CD4-positive, alpha-beta T cell (primary cell): ENCODE measurements at regions not wholly inside any gene's neighbourhood (a gene's known extent, or its start where the extent isn't known, plus 50 kb on each side); places are given as distances from the start of the nearest gene placed in this dataset.

ENCODE experiments used
- ATAC-seq: fragments of 200-7000 bp; cut with Tn5 transposase; one replicate; pipeline ENCODE4 v1.10.0; 2022; ENCODE audit warnings: mild to moderate bottlenecking; ENCODE audit not compliant: poor library complexity
- CTCF ChIA-PET: fragments of 350-600 bp; sonication (Branson Sonifier 250); formaldehyde crosslinking; loops from one replicate; lab custom pipeline; 2021; ENCODE audit warnings: antibody characterized with exemption, inconsistent platforms; lab: Charles Lee
- POLR2A ChIA-PET: fragments of 350-600 bp; sonication (Branson Sonifier 250); formaldehyde crosslinking; loops from one replicate; lab custom pipeline; 2021; ENCODE audit warnings: antibody characterized with exemption, inconsistent platforms; lab: Charles Lee
- DNase-seq, 14 experiments: peaks; one replicate each; pipeline ENCODE4 v3.0.0-alpha.2; 2013 to 2020; ENCODE audit warnings: mixed read lengths in 2 of 14
- H3K27ac ChIP-seq, 2 donors: one replicate each; pipeline versions ENCODE4 v1.5.1 to v1.7.0; 2013; ENCODE audit warnings: low read length in 2 of 2, low read depth in 1 of 2, mild to moderate bottlenecking in 1 of 2
- H3K27me3 ChIP-seq, 2 experiments: 1 replicate in 1 of 2; 2 replicates in 1 of 2; pipeline versions ENCODE4 v1.6.1 to v1.7.0; 2013; ENCODE audit warnings: low read length in 2 of 2, control low read depth in 1 of 2, mild to moderate bottlenecking in 1 of 2, moderate library complexity in 1 of 2; ENCODE audit not compliant: insufficient read depth in 2 of 2, control insufficient read depth in 1 of 2
- H3K36me3 ChIP-seq: one replicate; pipeline ENCODE4 v1.6.1; 2013; ENCODE audit warnings: low read length, control low read depth; ENCODE audit not compliant: insufficient read depth
- H3K4me1 ChIP-seq: one replicate; pipeline ENCODE4 v1.6.1; 2013; ENCODE audit warnings: low read length, control low read depth; ENCODE audit not compliant: insufficient read depth
- H3K4me3 ChIP-seq: one replicate; pipeline ENCODE4 v1.5.1; 2013; ENCODE audit warnings: mild to moderate bottlenecking, low read length, moderate library complexity
- H3K9me3 ChIP-seq, 2 experiments: 1 replicate in 1 of 2; 2 replicates in 1 of 2; pipeline versions ENCODE4 v1.6.1 to v1.7.0; 2013; ENCODE audit warnings: low read length in 2 of 2, mild to moderate bottlenecking in 2 of 2, control low read depth in 1 of 2, moderate library complexity in 1 of 2; ENCODE audit not compliant: control insufficient read depth in 1 of 2, insufficient read depth in 1 of 2
- H3K27ac Mint-ChIP-seq: one replicate; pipeline ENCODE4 v1.8.0; 2020; ENCODE audit warnings: mixed read lengths
- H3K27me3 Mint-ChIP-seq: one replicate; pipeline ENCODE4 v1.8.0; 2021; ENCODE audit warnings: mixed read lengths
- H3K36me3 Mint-ChIP-seq: one replicate; pipeline ENCODE4 v1.8.0; 2021; ENCODE audit warnings: low read depth, mixed read lengths
- H3K4me1 Mint-ChIP-seq: one replicate; pipeline ENCODE4 v1.8.0; 2021; ENCODE audit warnings: low read depth, mixed read lengths
- H3K4me3 Mint-ChIP-seq: one replicate; pipeline ENCODE4 v1.8.0; 2020; ENCODE audit warnings: mild to moderate bottlenecking, mixed read lengths
- H3K9me3 Mint-ChIP-seq: one replicate; pipeline ENCODE4 v1.8.0; 2020; ENCODE audit warnings: mixed read lengths
- CTCF ChIP-seq: fragments of 200-600 bp; IDR thresholded peaks from one replicate; pipeline ENCODE4 v1.8.0; 2022; ENCODE audit warnings: antibody characterized with exemption, mild to moderate bottlenecking
- intact Hi-C, 2 experiments: fragments of 100-400 bp; cut with DNase I in 1 of 2; cut with micrococcal nuclease in 1 of 2; formaldehyde crosslinking; loops; one replicate each; pipeline versions ENCODE4 v1.15.1 to v1.9.0; 2023 to 2025; cut with DNase I, micrococcal nuclease

- Mint-ChIP-seq H3K9me3 (no peaks in the 10 kb centered on the region), H3K4me3 (no peak overlapping the region), H3K27me3 (peaks cover 37% of the 10 kb centered on the region), H3K4me1 (no peaks in the 10 kb centered on the region), H3K36me3 (no peaks in the 10 kb centered on the region), H3K27ac (no peak overlapping the region)
- ATAC-seq (no peak), DNase-seq (no peak)
- no peaks in the 10 kb centered on the region for H3K4me1 ChIP-seq
- H3K27me3 ChIP-seq: peaks cover 0 to 9% of the 10 kb centered on the region in 2 experiments
- H3K36me3 ChIP-seq: no peaks in the 10 kb centered on the region
- intact Hi-C loops: no loop called here
- ChIA-PET POLR2A (no interaction called here), CTCF (no interaction called here)
- H3K4me3 ChIP-seq: no peak overlapping the region
- TF ChIP-seq CTCF: no peak
- no peaks in the 10 kb centered on the region for H3K9me3 ChIP-seq
- no peak overlapping the region for H3K27ac ChIP-seq
Observed at GRCh38 chr5:175388531-175388930, 55.5 kb downstream of the DRD1 start.

- DNase-seq: no peak
- no peak for TF ChIP-seq CTCF
- H3K4me3 ChIP-seq: no peak overlapping the region
- H3K36me3 ChIP-seq: no peaks in the 10 kb centered on the region
- no peaks in the 10 kb centered on the region for H3K4me1 ChIP-seq
- no peak for ATAC-seq
- no peak overlapping the region for H3K27ac ChIP-seq
- Mint-ChIP-seq H3K4me1 (no peaks in the 10 kb centered on the region), H3K9me3 (no peaks in the 10 kb centered on the region), H3K36me3 (no peaks in the 10 kb centered on the region), H3K27ac (no peak overlapping the region), H3K27me3 (peaks cover 35% of the 10 kb centered on the region), H3K4me3 (no peak overlapping the region)
- POLR2A ChIA-PET: no interaction called here
- CTCF ChIA-PET: no interaction called here
- intact Hi-C loops: no loop called here
- H3K27me3 ChIP-seq: peaks cover 0 to 11% of the 10 kb centered on the region in 2 experiments
- no peaks in the 10 kb centered on the region for H3K9me3 ChIP-seq
Observed at GRCh38 chr5:175387144-175387543, 56.8 kb downstream of the DRD1 start.

GRCh38 chr5:175386526-175386925 is 57.5 kb downstream of the DRD1 start:
- H3K36me3 ChIP-seq: no peaks in the 10 kb centered on the region
- DNase-seq: no peak
- Mint-ChIP-seq H3K36me3 (no peaks in the 10 kb centered on the region), H3K9me3 (no peaks in the 10 kb centered on the region), H3K27me3 (peaks cover 29% of the 10 kb centered on the region), H3K4me3 (no peak overlapping the region), H3K27ac (no peak overlapping the region), H3K4me1 (no peaks in the 10 kb centered on the region)
- CTCF ChIA-PET: no interaction called here
- ATAC-seq: no peak
- H3K9me3 ChIP-seq: no peaks in the 10 kb centered on the region
- H3K4me1 ChIP-seq: no peaks in the 10 kb centered on the region
- intact Hi-C loops: no loop called here
- H3K4me3 ChIP-seq: no peak overlapping the region
- no peak overlapping the region for H3K27ac ChIP-seq
- POLR2A ChIA-PET: no interaction called here
- no peak for TF ChIP-seq CTCF
- H3K27me3 ChIP-seq: peaks cover 0 to 11% of the 10 kb centered on the region in 2 experiments
